ENCODE measurements at regions not wholly inside any gene's neighbourhood (a gene's known extent, or its start where the extent isn't known, plus 50 kb on each side); places are given as distances from the start of the nearest gene placed in this dataset.

GRCh38 chr13:94938124-94938523, 225.8 kb upstream of the SOX21 start:
- Histone ChIP-seq H3K27ac (ENCODE audit: low read length) (no peak overlapping the region), H3K36me3 (ENCODE audit: insufficient read depth, low read length) (no peaks in the 10 kb centered on the region), H3K9ac (ENCODE audit: low read length) (no peak overlapping the region), H3K9me2 (ENCODE audit: insufficient read depth, low read length) (no peaks in the 10 kb centered on the region), H4K20me1 (ENCODE audit: insufficient read depth) (no peaks in the 10 kb centered on the region), H3F3A (ENCODE audit: insufficient read depth, low read length, poor library complexity, severe bottlenecking) (no peaks in the 10 kb centered on the region), H2AFZ (ENCODE audit: low read depth, low read length) (no peak overlapping the region), H3K79me2 (replicated peaks; ENCODE audit: insufficient read depth, low read length) (no peaks in the 10 kb centered on the region), H3K9me3 (ENCODE audit: low read length) (no peaks in the 10 kb centered on the region), H3K4me2 (ENCODE audit: low read length) (no peak overlapping the region), H3K27me3 (ENCODE audit: insufficient read depth, low read depth, low read length) (no peaks in the 10 kb centered on the region), H3K4me3 (ENCODE audit: low read length) (no peak overlapping the region)
- no peak for TF ChIP-seq POLR2AphosphoS5 (IDR thresholded peaks at IDR 0.05)
- no peak for TF ChIP-seq EZH2 (IDR thresholded peaks at IDR 0.05; ENCODE audit: borderline replicate concordance, insufficient read depth, low read length, poor library complexity, severe bottlenecking)
- TF ChIP-seq SMC3 (conservative IDR thresholded peaks at IDR 0.05; ENCODE audit: poor library complexity), result no peak
- no peak for TF ChIP-seq REST (IDR thresholded peaks at IDR 0.05; ENCODE audit: borderline replicate concordance)
- TF ChIP-seq EP300 (conservative IDR thresholded peaks at IDR 0.05; ENCODE audit: poor library complexity, severe bottlenecking), result no peak
- TF ChIP-seq, protein P1, sequence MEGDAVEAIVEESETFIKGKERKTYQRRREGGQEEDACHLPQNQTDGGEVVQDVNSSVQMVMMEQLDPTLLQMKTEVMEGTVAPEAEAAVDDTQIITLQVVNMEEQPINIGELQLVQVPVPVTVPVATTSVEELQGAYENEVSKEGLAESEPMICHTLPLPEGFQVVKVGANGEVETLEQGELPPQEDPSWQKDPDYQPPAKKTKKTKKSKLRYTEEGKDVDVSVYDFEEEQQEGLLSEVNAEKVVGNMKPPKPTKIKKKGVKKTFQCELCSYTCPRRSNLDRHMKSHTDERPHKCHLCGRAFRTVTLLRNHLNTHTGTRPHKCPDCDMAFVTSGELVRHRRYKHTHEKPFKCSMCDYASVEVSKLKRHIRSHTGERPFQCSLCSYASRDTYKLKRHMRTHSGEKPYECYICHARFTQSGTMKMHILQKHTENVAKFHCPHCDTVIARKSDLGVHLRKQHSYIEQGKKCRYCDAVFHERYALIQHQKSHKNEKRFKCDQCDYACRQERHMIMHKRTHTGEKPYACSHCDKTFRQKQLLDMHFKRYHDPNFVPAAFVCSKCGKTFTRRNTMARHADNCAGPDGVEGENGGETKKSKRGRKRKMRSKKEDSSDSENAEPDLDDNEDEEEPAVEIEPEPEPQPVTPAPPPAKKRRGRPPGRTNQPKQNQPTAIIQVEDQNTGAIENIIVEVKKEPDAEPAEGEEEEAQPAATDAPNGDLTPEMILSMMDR (IDR thresholded peaks at IDR 0.05; ENCODE audit: poor library complexity, severe bottlenecking), result no peak
- TF ChIP-seq RAD21 (conservative IDR thresholded peaks at IDR 0.05), result no peak
- no peak for TF ChIP-seq MXI1 (conservative IDR thresholded peaks at IDR 0.05; ENCODE audit: poor library complexity, severe bottlenecking)
- TF ChIP-seq TAF1 (IDR thresholded peaks at IDR 0.05; ENCODE audit: low read depth), result no peak

DNA sequence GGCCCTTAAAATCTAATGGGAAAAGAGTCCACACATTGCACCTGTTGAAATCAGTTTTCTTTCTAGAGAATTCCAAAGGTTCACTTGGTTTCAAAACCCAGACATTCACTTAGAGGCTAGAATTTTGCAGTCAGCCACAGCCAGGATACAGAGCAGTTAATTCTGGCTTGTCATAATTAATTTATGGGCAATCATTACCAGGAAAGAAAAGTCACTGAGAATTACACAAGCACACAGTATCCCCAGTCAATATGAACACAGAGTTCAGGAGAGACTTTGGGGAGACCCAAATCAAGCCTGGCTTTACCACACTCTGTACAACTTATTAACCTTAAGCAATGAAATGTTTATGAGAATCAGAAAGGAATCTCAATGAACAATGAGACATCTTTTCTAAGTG, 224.3 kb upstream of the SOX21 start:
- Histone ChIP-seq H3K36me3 (ENCODE audit: insufficient read depth, low read length) (no peaks in the 10 kb centered on the region), H3K9ac (ENCODE audit: low read length) (no peak overlapping the region), H3K9me2 (ENCODE audit: insufficient read depth, low read length) (no peaks in the 10 kb centered on the region), H3K27me3 (ENCODE audit: insufficient read depth, low read depth, low read length) (no peaks in the 10 kb centered on the region), H3K9me3 (ENCODE audit: low read length) (no peaks in the 10 kb centered on the region), H3K4me3 (ENCODE audit: low read length) (no peak overlapping the region), H3F3A (ENCODE audit: insufficient read depth, low read length, poor library complexity, severe bottlenecking) (no peaks in the 10 kb centered on the region), H3K27ac (ENCODE audit: low read length) (no peak overlapping the region), H4K20me1 (ENCODE audit: insufficient read depth) (no peaks in the 10 kb centered on the region), H3K79me2 (replicated peaks; ENCODE audit: insufficient read depth, low read length) (no peaks in the 10 kb centered on the region), H3K4me2 (ENCODE audit: low read length) (no peak overlapping the region), H2AFZ (ENCODE audit: low read depth, low read length) (no peak overlapping the region)
- no peak for TF ChIP-seq EP300 (conservative IDR thresholded peaks at IDR 0.05; ENCODE audit: poor library complexity, severe bottlenecking)
- no peak for TF ChIP-seq EZH2 (IDR thresholded peaks at IDR 0.05; ENCODE audit: borderline replicate concordance, insufficient read depth, low read length, poor library complexity, severe bottlenecking)
- no peak for TF ChIP-seq REST (IDR thresholded peaks at IDR 0.05; ENCODE audit: borderline replicate concordance)
- TF ChIP-seq RAD21 (conservative IDR thresholded peaks at IDR 0.05), result no peak
- TF ChIP-seq POLR2AphosphoS5 (IDR thresholded peaks at IDR 0.05), result no peak
- TF ChIP-seq, protein P1 (IDR thresholded peaks at IDR 0.05; ENCODE audit: poor library complexity, severe bottlenecking), result no peak
- TF ChIP-seq TAF1 (IDR thresholded peaks at IDR 0.05; ENCODE audit: low read depth), result no peak
- no peak for TF ChIP-seq MXI1 (conservative IDR thresholded peaks at IDR 0.05; ENCODE audit: poor library complexity, severe bottlenecking)
- no peak for TF ChIP-seq SMC3 (conservative IDR thresholded peaks at IDR 0.05; ENCODE audit: poor library complexity)
